NCI-H187 (cell line): ENCODE measurements at regions not wholly inside any gene's neighbourhood (a gene's known extent, or its start where the extent isn't known, plus 50 kb on each side); places are given as distances from the start of the nearest gene placed in this dataset.
"Not testable (repeated sequence)": the region's sequence is repeated elsewhere in the genome, so short reads cannot be mapped to it uniquely, and the experiment has no call there.

ENCODE experiments used
- DNase-seq, 2 experiments: peaks; one replicate each; lab custom pipeline; 2025; lab: John Stamatoyannopoulos, UW

- not testable (repeated sequence) for DNase-seq
Observed at GRCh38 chr11:92027136-92027535, 197.5 kb upstream of the FAT3 start.

- no peak for DNase-seq
Observed at GRCh38 chr11:92026664-92027063, 198.0 kb upstream of the FAT3 start.

- DNase-seq: no peak
Observed at GRCh38 chr11:92024788-92025187, 199.8 kb upstream of the FAT3 start.

- DNase-seq: no peak
Observed at GRCh38 chr11:92022499-92022898, 202.1 kb upstream of the FAT3 start.

- no peak for DNase-seq
Observed at GRCh38 chr11:92018332-92018731, 206.3 kb upstream of the FAT3 start.

- no peak for DNase-seq
Observed at GRCh38 chr11:92008249-92008648, 216.4 kb upstream of the FAT3 start.

- DNase-seq: no peak
Observed at GRCh38 chr11:92002568-92002967, 222.1 kb upstream of the FAT3 start.

GRCh38 chr11:91998481-91998880 lies 226.1 kb upstream of the FAT3 start:
- DNase-seq: no peak

GRCh38 chr11:91997226-91997625 lies 227.4 kb upstream of the FAT3 start:
- DNase-seq: peak; percentile 26 to 56

- no peak for DNase-seq
Observed at GRCh38 chr11:91996526-91996925, 228.1 kb upstream of the FAT3 start.

GRCh38 chr11:91988443-91988842 lies 236.2 kb upstream of the FAT3 start:
- DNase-seq: not testable (repeated sequence)

GRCh38 chr11:91986218-91986617 lies 238.4 kb upstream of the FAT3 start:
- no peak for DNase-seq

- no peak for DNase-seq
Observed at GRCh38 chr11:91984033-91984584, 240.5 kb upstream of the FAT3 start.

GRCh38 chr11:91981995-91982394 lies 242.6 kb upstream of the FAT3 start:
- no peak for DNase-seq

- no peak for DNase-seq
Observed at GRCh38 chr11:91979775-91980174, 244.8 kb upstream of the FAT3 start.

GRCh38 chr11:91978747-91979146 lies 245.9 kb upstream of the FAT3 start:
- no peak for DNase-seq

- DNase-seq: no peak
Observed at GRCh38 chr11:91972665-91973266, 251.9 kb upstream of the FAT3 start.

GRCh38 chr11:91970624-91971023 lies 254.0 kb upstream of the FAT3 start:
- DNase-seq: no peak

- no peak for DNase-seq
Observed at GRCh38 chr11:91969486-91969885, 255.1 kb upstream of the FAT3 start.

GRCh38 chr11:91967691-91968045 lies 256.9 kb upstream of the FAT3 start:
- DNase-seq: no peak

- DNase-seq: no peak
Observed at GRCh38 chr11:91967026-91967690, 257.5 kb upstream of the FAT3 start.

- no peak for DNase-seq
Observed at GRCh38 chr11:91966368-91966767, 258.2 kb upstream of the FAT3 start.

- no peak for DNase-seq
Observed at GRCh38 chr11:91960770-91961169, 263.8 kb upstream of the FAT3 start.

GRCh38 chr11:91959411-91959810 lies 265.2 kb upstream of the FAT3 start:
- no peak for DNase-seq
